Astrocyte of the hippocampus (primary cell): ENCODE measurements at regions not wholly inside any gene's neighbourhood (a gene's known extent, or its start where the extent isn't known, plus 50 kb on each side); places are given as distances from the start of the nearest gene placed in this dataset.
"Not testable (repeated sequence)": the region's sequence is repeated elsewhere in the genome, so short reads cannot be mapped to it uniquely, and the experiment has no call there.

Experiments used
- DNase-seq: peaks from one replicate; pipeline ENCODE4 v3.0.0; 2011; ENCODE audit warnings: low read depth, low spot score

DNA sequence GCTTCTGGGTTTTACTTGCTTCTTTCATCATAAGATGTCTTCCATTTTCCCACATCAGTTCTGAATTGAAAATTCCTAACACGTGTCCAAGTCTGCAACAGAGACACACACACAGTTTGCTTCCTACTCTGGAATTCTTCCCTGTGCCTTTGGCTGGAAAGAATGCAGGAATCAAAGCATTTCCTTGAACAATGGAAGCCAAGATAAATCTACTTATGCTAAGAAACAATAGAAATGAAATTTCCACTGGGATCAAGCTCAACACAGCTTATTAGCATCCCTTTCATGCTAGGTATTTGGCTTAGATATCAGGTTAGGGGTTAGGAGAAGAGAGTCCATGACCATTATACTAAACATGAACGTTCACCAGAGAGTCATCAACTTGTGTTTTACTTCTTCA is 101.1 kb upstream of the SCAF8 start:
- DNase-seq: peak; percentile 86

DNA sequence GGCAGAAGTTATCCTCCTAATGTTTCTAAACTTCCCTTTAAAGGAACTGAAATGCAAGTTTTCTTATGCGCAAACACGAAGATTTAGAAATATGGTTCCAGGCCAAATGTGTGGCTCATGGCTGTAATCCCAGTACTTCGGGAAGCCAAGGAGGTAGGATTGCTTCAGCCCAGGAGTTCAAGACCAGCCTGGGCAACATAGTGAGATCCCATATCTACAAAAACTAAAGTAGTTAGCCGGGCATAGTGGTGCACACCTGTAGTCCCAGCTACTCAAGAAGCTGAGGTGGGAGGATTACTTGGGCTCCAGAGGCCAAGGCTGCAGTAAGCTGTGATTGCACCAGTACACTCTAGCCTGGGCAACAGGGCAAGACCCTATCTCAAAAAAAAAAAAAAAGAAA is 95.8 kb upstream of the SCAF8 start:
- DNase-seq: no peak

DNA sequence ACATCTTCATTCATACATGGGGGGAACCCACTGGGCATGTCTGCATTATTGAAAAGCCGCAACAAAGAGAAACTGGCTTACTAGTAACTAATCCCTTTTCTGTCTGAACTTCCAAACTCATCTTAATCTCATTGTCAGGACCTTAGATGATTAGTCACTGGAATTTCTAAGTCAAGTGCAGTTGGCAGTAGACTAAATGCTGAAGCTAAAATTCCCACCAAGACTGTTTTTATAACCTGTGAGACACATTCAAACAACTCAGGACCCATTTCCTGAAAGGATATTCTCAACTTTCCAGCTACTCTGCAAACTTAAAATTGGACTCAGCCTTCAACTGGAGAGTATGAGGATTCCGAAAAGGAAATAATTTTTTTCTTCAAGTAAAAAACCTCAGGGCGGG is 94.8 kb upstream of the SCAF8 start:
- DNase-seq: peak; percentile 69

DNA sequence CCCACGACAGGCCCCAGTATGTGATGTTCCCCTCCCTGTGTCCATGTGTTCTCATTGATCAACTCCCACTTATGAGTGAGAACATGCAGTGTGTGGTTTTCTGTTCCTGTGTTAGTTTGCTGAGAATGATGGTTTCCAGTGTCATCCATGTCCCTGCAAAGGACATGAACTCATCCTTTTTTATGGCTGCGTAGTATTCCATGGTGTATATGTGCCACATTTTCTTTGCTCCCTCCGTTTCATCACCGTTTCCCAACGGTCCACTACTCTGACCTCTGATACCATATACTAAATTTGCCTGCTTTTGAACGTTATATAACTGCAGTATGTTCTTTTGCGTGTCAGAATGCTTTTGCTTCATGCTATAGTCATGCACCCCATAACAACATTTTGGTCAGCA is 94.0 kb upstream of the SCAF8 start:
- DNase-seq: not testable (repeated sequence)

DNA sequence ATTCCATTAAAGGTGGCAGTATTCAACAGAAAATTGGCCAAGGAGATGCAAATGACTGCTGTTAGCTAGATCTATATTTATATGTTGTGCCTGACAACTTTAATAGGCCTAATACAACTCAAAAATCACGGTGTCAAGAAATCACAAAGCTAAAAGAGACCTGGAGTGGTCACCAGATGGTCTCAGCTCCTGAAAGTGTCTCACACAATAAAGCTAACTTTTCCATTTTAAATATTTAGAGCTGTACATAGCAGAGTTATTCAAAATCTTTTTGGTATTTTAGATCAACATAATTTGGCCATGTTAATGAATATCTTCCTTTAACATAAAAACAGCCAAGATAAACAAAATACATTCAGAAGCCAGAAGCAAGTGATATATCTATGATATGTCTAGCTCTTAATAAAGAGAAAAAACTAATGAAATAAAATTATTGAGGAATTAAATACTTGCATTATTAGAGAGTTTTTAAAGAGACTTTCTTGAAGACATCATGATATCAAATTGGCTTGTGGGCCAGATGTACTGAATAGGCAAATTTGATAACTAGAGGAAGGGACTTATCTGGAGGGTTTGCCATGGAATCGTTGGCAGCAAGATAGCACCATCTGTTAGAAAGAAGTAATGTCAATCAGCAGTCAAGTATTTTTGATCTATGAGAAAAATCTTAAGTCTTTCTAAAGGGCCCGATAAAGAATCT is 84.9 kb upstream of the SCAF8 start:
- no peak for DNase-seq

DNA sequence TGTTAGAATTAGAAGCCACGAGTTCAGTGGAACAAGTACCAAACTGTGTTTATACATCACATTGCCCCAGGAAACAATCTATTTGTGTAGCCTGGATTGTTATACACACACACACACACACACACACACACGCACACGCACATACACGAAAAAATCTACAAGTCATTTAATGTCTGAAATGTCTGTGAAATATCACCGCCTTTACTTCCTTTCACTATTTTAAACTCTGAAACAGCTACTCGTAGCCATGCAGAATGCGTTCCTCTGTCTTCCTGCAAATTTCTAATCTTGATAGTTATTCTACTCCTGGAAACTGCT is 84.4 kb upstream of the SCAF8 start:
- DNase-seq: no peak

DNA sequence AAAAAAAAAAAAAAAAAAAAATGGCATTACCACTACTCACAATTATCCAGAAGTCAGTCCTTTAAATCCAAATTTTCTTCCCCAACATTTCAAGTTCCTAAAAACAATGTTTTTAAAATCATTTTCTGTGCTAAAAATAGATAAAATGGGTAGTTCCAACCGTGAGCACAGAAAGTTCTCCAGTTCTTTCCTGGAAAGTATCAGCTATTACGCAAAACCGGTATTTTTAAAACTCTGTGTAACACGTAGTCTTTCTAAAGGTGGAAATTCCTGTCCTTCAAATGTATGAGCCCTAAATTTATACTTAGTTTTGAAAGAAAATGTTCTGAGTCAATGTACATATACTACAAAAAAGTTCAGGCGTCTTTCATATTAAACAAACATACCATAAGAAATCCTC is 83.5 kb upstream of the SCAF8 start:
- no peak for DNase-seq

DNA sequence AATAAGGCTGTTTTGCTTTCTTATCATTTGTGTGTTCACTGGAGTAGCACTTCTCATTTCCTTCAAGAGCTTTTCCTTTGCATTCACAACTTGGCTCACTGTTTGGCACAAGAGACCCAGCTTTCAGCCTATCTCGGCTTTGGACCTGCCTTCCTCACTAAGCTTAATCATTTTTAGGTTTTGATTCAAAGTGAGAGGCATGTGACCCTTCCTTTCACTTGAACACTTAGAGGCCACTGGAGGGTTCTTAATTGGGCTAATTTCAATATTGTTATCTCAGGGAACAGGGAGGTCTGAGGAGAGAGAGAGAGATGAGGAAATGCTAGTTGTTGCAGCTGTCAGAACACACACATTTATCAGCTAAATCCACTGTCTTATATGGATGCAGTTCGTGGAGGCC is 82.9 kb upstream of the SCAF8 start:
- no peak for DNase-seq

DNA sequence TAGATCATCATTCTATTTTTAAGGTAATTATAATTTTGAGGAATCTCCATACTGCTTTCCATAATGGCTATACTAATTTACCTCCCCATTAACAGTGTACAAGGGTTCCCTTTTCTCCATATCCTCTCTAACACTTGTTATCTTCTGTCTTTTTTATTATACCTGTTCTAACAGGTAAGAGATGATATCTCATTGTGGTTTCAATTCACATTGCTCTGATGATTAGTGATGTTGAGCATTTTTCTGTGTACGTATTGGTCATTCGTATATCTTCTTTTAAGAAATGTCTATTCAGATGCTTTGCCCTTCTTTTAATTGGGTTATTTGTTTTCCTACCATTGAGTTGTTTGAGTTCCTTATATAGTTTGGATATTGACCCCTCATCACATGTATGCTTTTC is 81.6 kb upstream of the SCAF8 start:
- no peak for DNase-seq

DNA sequence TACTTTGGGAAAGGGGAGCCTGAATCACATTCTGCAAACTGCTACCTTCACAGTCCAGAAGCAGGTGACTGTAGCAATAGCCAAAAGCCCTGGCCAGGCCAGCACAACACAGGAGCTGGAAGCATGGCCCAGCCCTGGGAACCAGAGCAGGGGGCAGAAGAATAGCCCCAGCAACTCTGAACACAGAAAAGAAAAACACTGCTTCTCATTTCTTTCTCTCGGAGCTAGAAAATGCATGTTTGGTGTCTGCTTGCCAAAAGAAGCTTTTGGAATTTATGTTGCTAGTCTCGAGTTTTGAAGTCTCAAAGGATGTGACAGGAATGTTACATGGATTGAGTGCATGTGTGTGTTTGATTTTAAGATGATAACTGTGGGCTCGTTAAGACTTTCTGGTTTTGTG is 79.8 kb upstream of the SCAF8 start:
- no peak for DNase-seq

DNA sequence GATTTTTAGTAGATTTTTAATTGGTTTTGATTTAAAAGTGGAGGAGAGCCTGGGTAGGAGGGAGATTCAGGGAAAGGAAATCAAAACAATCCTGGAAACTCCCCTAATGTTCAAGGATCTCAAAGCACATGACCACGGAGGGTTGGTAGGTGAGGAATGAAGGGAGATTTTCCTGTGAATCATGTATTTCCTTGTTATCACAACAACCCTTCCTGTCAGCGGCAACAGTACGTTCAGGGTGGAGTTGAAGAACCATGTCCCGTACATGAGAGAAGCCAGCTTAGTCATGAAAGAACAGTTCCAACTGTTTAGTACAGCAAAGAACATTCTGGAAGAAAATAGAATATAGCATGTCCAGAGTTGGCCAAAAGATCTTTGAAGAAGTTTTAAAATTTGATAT is 79.4 kb upstream of the SCAF8 start:
- peak; percentile 72 for DNase-seq

DNA sequence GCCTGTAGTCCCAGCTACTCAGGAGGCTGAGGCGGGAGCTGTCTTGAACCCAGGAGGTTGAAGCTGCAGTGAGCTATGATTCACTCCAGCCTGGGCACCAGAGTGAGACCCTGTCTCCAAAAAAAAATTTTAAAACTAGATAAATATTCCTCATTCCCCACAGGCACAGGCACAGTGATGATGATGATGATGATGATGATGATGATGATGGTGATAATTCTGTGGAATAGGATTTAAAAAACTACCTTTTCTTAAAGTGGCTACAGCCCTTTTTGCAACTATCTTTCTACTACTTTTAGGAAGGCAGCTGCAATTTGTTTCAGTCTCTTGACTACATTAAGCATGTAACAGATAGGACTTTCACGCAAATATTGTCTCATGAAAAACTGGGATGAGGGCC is 76.6 kb upstream of the SCAF8 start:
- no peak for DNase-seq

DNA sequence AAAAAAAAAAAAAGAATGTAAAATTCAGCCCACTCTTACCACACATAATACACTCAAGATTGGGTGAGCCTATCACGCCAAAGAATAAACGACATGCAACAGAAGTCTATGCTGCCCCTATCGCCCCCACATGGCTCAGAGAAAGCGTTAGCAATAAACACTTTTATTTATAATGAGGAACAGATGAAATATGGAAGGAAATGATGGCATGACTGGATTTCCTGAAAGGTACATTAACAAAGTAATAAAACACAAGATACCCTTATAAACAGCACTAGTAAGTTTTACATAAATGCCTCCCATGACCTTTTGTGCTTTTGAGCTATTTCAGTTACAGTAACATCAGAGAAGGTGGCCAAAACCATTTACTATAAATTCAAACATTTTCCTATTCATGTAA is 71.4 kb upstream of the SCAF8 start:
- DNase-seq: no peak

DNA sequence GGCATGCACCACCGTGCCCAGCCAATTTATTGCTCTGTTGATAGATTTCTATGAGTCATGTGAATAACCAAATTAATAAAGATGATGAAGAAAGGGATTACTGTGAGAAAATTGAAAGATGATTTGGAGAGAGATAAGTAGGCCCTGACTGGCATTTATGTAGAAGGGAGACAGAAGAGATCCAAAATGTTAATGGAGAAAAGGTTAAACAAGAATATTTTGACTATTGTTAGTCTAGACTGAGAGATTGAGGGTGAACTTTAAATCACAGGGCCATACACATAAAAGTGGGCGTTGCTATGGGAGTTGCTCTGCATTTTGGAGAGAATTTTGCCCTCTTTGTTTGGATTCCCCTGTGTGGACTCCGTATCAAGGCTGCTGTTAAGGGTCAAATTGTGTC is 68.9 kb upstream of the SCAF8 start:
- no peak for DNase-seq

DNA sequence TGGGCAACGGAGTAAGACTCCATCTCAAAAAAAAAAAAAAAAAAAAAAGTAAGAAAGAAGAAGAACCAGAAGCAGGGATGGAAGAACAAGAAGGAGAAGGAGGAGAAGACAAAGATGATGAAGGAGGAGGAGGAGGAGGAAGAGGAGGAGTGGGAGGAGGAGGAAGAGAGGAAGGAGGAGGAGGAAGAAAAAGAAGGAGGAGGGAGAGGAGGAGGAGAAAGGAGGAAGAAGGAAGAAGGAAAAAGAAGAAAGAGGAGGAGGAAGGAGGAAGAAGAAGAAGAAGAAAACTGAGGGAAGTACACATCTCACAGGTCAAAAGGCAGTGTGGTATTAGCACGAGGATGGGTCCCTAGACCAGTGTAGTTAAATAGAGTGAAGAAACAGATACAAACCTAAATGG is 65.1 kb upstream of the SCAF8 start:
- DNase-seq: no peak

DNA sequence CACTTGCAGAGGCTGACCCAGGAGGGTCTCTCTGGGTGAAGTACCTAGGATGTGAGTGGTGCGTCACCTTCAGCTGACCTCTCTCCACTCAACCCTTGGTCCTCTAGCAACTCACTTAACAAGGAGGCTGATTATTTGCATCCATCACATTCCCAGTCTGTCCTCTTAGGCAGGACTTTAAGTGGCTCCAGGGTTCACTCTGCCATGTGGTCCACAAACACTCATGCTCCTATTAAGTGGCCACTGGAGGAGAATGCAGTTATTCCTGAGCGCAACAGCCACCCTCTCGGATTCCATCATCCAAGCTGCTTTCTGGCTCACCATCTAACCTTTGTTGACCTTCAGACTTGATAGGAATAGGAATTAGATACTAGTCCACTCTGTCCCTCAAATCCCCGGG is 61.1 kb upstream of the SCAF8 start:
- no peak for DNase-seq

DNA sequence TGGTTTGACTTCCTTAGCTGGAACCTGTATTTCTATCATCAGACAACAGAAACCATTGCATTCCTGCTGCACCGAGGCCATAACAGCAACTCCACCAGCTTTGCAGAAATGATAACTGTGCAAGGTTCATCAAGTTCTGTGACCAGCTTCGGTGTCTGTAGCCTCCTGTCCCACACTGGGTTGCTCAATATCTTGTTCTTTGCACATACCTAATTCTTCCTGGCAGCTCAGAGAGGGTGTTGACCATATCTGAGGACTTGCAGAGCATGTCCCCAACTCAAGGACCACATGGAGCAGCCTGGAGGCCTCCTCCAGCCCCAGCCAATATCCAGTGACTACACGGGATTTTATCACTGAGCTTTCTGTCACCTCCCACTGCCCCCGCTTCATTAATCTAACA is 59.3 kb upstream of the SCAF8 start:
- DNase-seq: no peak

DNA sequence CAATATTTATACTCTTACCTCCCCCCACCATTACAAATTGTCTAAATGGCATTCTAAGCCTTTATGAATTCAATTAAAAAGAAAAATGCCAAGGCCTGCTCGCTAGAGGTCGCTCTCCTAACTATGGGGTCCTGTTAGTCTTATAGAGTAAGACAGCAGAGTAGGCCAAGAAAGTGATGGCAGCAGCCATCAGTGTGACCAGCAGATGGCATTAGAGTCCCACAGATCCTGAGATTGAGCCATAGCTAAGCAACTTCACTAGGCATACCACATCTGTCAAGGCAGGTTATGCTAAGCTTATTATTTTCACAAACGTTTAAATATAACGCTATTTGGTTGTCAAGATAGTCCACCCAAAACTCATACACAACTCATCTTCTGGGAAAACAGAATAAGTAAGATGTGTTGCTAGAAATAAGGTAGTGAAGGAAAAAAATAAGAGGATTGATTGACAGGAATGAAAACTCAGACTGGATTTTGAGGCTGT is 57.6 kb upstream of the SCAF8 start:
- DNase-seq: peak; percentile 97

DNA sequence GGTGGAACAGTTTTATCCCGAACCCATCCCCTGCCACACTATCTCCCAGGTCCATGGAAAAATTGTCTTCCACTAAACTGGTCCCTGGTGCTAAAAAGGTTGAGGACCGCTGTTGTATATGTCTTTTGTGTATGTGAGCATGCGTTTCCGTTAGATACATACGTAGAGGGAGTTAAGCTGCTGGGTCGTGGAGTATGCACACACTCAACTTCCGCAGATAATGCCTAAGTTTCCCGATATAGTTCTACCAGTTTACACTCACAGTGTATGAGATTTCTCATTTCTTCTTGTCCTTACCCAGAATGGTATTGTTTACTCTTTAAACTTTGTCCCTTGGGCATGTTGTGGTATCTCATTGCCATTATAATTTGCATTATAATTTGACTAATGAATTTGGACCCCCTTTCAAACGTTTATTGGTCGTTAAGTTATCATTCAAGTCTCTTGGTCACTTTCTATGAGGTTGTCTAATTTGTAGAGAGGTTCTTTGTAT is 50.5 kb upstream of the SCAF8 start:
- DNase-seq: no peak
